Neural cell (in vitro differentiated cells): ENCODE measurements at regions not wholly inside any gene's neighbourhood (a gene's known extent, or its start where the extent isn't known, plus 50 kb on each side); places are given as distances from the start of the nearest gene placed in this dataset.

Experiments used
- H2AFZ ChIP-seq: fragments of 200-600, 300-800 bp; sonication (generic), shearing (Covaris generic); 2 replicates; pipeline ENCODE4 v1.6.0; 2014; ENCODE audit warnings: low read depth, mild to moderate bottlenecking, antibody characterized with exemption, low read length, moderate library complexity
- H3F3A ChIP-seq: fragments of 200-600 bp; shearing (Covaris generic); 2 replicates; pipeline ENCODE4 v1.6.1; 2016; ENCODE audit warnings: mild to moderate bottlenecking, moderate library complexity, mixed read lengths, antibody characterized with exemption, low read length; ENCODE audit not compliant: insufficient read depth, poor library complexity, severe bottlenecking
- H3K27ac ChIP-seq: fragments of 200-600, 300-800 bp; sonication (generic), shearing (Covaris generic); 2 replicates; pipeline ENCODE4 v1.5.1; 2014; ENCODE audit warnings: mild to moderate bottlenecking, low read length, moderate library complexity
- H3K27me3 ChIP-seq: fragments of 300-800, 200-600 bp; sonication (generic), shearing (Covaris generic); 2 replicates; pipeline ENCODE4 v1.6.0; 2014; ENCODE audit warnings: mild to moderate bottlenecking, low read depth, low read length, moderate library complexity; ENCODE audit not compliant: insufficient read depth
- H3K36me3 ChIP-seq: fragments of 300-800, 200-600 bp; sonication (generic), shearing (Covaris generic); 2 replicates; pipeline ENCODE4 v1.5.1; 2014; ENCODE audit warnings: mild to moderate bottlenecking, antibody characterized with exemption, low read length, moderate library complexity; ENCODE audit not compliant: insufficient read depth
- H3K4me2 ChIP-seq: fragments of 300-800, 200-600 bp; sonication (generic), shearing (Covaris generic); 2 replicates; pipeline ENCODE4 v1.6.0; 2014; ENCODE audit warnings: mild to moderate bottlenecking, low read length
- H3K4me3 ChIP-seq: fragments of 300-800, 200-600 bp; sonication (generic), shearing (Covaris generic); 2 replicates; pipeline ENCODE4 v1.5.1; 2014; ENCODE audit warnings: mild to moderate bottlenecking, low read length, moderate library complexity
- H3K79me2 ChIP-seq: fragments of 200-600 bp; shearing (Covaris generic); replicated peaks from 2 replicates; pipeline ENCODE4 v1.6.0; 2014; ENCODE audit warnings: mild to moderate bottlenecking, low read length, moderate library complexity; ENCODE audit not compliant: insufficient read depth
- H3K9ac ChIP-seq: fragments of 300-800, 200-600 bp; sonication (generic), shearing (Covaris generic); 2 replicates; pipeline ENCODE4 v1.6.1; 2016; ENCODE audit warnings: mild to moderate bottlenecking, low read length, mixed read lengths
- H3K9me2 ChIP-seq: fragments of 200-600 bp; shearing (Covaris generic); 2 replicates; pipeline ENCODE4 v1.6.1; 2016; ENCODE audit warnings: mild to moderate bottlenecking, low read length, mixed read lengths; ENCODE audit not compliant: insufficient read depth
- H3K9me3 ChIP-seq: fragments of 200-600, 300-800 bp; sonication (generic), shearing (Covaris generic); 2 replicates; pipeline ENCODE4 v1.6.1; 2016; ENCODE audit warnings: mild to moderate bottlenecking, mixed run types, low read length, moderate library complexity, mixed read lengths
- H4K20me1 ChIP-seq: fragments of 200-600 bp; shearing (Covaris generic); 2 replicates; pipeline ENCODE4 v1.6.1; 2016; ENCODE audit warnings: mild to moderate bottlenecking, mixed run types; ENCODE audit not compliant: insufficient read depth
- EP300 ChIP-seq: fragments of 450-650 bp; conservative IDR thresholded peaks from 2 replicates; pipeline ENCODE4 v1.6.1; 2014; ENCODE audit warnings: antibody characterized with exemption, mild to moderate bottlenecking, moderate library complexity; ENCODE audit not compliant: poor library complexity, severe bottlenecking
- EZH2 ChIP-seq: fragments of 200-600, 300-800 bp; shearing (Covaris generic), sonication (generic); IDR thresholded peaks from 2 replicates; pipeline ENCODE4 v1.6.1; 2014; ENCODE audit warnings: antibody characterized with exemption, low read length, borderline replicate concordance, mild to moderate bottlenecking; ENCODE audit not compliant: insufficient read depth, poor library complexity, severe bottlenecking
- MXI1 ChIP-seq: fragments of 450-650 bp; conservative IDR thresholded peaks from 2 replicates; pipeline ENCODE4 v1.6.1; 2014; ENCODE audit warnings: antibody characterized with exemption, mild to moderate bottlenecking; ENCODE audit not compliant: poor library complexity, severe bottlenecking
- POLR2AphosphoS5 ChIP-seq: IDR thresholded peaks from 2 replicates; pipeline ENCODE4 v1.6.1; 2012
- RAD21 ChIP-seq: fragments of 450-650 bp; conservative IDR thresholded peaks from 2 replicates; pipeline ENCODE4 v1.6.1; 2014; ENCODE audit warnings: antibody characterized with exemption, mild to moderate bottlenecking, moderate library complexity
- REST ChIP-seq: IDR thresholded peaks from 2 replicates; pipeline ENCODE4 v1.6.1; 2012; ENCODE audit warnings: borderline replicate concordance
- SMC3 ChIP-seq: fragments of 450-650 bp; conservative IDR thresholded peaks from 2 replicates; pipeline ENCODE4 v1.6.1; 2014; ENCODE audit warnings: antibody characterized with exemption, mild to moderate bottlenecking, moderate library complexity; ENCODE audit not compliant: poor library complexity
- TAF1 ChIP-seq: IDR thresholded peaks from 2 replicates; pipeline ENCODE4 v1.6.1; 2012; ENCODE audit warnings: low read depth
- TF ChIP-seq, protein P1 (sequence below): fragments of 450-650 bp; IDR thresholded peaks from 2 replicates; pipeline ENCODE4 v1.5.1; 2014; ENCODE audit warnings: antibody characterized with exemption, mild to moderate bottlenecking, moderate library complexity; ENCODE audit not compliant: poor library complexity, severe bottlenecking

DNA sequence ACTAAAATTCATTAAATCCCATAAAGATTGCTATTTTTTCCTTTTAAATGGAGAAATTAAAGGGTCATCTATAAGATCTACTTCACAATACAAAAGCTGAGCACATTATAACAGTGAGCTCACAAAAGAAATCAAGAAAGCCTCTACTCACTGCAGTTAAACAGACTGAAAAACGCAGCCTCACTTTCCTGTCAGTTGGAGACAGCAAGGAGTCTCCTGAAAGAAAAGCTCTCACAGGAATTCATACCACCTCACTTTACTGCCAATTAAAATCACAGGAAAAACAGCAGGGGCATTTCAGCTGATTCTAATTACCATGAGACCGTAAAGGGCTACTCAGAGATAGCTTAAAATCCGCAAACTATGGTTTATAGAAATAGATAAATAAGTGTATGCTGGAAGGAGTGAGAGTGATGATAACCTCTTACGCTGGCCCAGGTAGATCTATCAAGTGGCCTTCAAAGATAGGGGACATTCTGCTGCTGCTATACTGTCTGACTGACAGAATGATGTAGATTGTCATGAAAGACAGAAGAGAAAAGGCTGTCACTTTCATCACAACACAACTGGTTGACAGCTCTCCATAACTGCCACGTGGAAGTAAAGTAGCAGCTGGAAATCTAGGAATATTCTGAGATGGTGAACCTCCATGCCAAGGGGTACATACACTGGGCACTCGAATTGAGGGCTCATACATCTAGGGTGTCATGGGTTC, 1333.7 kb upstream of the DIAPH2 start:
- TF ChIP-seq MXI1: no peak
- no peak for TF ChIP-seq REST
- no peak for TF ChIP-seq RAD21
- TF ChIP-seq EZH2: no peak
- no peak for TF ChIP-seq TAF1
- TF ChIP-seq POLR2AphosphoS5: peak; percentile 45
- TF ChIP-seq, protein P1, sequence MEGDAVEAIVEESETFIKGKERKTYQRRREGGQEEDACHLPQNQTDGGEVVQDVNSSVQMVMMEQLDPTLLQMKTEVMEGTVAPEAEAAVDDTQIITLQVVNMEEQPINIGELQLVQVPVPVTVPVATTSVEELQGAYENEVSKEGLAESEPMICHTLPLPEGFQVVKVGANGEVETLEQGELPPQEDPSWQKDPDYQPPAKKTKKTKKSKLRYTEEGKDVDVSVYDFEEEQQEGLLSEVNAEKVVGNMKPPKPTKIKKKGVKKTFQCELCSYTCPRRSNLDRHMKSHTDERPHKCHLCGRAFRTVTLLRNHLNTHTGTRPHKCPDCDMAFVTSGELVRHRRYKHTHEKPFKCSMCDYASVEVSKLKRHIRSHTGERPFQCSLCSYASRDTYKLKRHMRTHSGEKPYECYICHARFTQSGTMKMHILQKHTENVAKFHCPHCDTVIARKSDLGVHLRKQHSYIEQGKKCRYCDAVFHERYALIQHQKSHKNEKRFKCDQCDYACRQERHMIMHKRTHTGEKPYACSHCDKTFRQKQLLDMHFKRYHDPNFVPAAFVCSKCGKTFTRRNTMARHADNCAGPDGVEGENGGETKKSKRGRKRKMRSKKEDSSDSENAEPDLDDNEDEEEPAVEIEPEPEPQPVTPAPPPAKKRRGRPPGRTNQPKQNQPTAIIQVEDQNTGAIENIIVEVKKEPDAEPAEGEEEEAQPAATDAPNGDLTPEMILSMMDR: no peak
- no peak for TF ChIP-seq SMC3
- TF ChIP-seq EP300: peak; percentile 91
- Histone ChIP-seq H3K4me2 (peak overlapping the region; percentile 44), H3F3A (no peaks in the 10 kb centered on the region), H3K4me3 (peak overlapping the region; percentile 50), H2AFZ (no peak overlapping the region), H3K9ac (peak overlapping the region; percentile 39), H3K36me3 (no peaks in the 10 kb centered on the region), H3K27ac (peak overlapping the region; percentile 74), H4K20me1 (no peaks in the 10 kb centered on the region), H3K27me3 (no peaks in the 10 kb centered on the region), H3K79me2 (no peaks in the 10 kb centered on the region), H3K9me3 (no peaks in the 10 kb centered on the region), H3K9me2 (no peaks in the 10 kb centered on the region)

DNA sequence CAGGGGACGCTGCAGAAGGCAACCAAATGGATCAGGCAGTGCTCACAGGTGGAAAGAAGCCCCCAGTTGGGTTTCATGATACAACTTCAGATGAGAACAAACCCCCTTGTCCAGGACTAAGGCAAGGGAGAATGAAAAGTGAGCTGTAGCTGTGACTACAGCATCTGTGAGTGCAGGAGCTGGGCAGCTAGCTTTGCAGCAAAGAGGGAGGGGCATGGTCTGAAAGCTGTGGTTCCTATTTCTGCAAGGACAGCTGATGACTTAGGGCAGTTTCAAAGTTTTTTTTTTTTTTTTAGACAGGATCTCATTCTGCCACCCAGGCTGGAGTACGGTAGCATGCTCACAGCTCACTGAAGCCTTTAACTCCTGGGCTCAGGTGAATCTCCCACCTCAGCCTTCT, 1317.4 kb upstream of the DIAPH2 start:
- H3K27ac ChIP-seq: no peak overlapping the region
- no peak overlapping the region for H3K4me3 ChIP-seq
- H3K9ac ChIP-seq: no peak overlapping the region
- H3K9me3 ChIP-seq: no peaks in the 10 kb centered on the region
- H3K4me2 ChIP-seq: no peak overlapping the region
- H4K20me1 ChIP-seq: no peaks in the 10 kb centered on the region
- no peaks in the 10 kb centered on the region for H3F3A ChIP-seq
- H2AFZ ChIP-seq: no peak overlapping the region
- TF ChIP-seq RAD21: no peak
- TF ChIP-seq POLR2AphosphoS5: no peak
- no peak for TF ChIP-seq MXI1
- TF ChIP-seq TAF1: no peak
- TF ChIP-seq, protein P1: no peak
- TF ChIP-seq EZH2: no peak
- no peaks in the 10 kb centered on the region for H3K79me2 ChIP-seq
- H3K9me2 ChIP-seq: no peaks in the 10 kb centered on the region
- H3K27me3 ChIP-seq: no peaks in the 10 kb centered on the region
- no peaks in the 10 kb centered on the region for H3K36me3 ChIP-seq
